Testis (tissue), 2 donors: ENCODE measurements at regions not wholly inside any gene's neighbourhood (a gene's known extent, or its start where the extent isn't known, plus 50 kb on each side); places are given as distances from the start of the nearest gene placed in this dataset.

ENCODE experiments used
- DNase-seq: peaks from one replicate; pipeline ENCODE4 v3.0.0-alpha.2; 2019
- H3K27ac ChIP-seq, 2 donors: fragments of 200-600 bp; sonication (generic); one replicate each; pipeline ENCODE4 v1.5.1; 2019
- H3K27me3 ChIP-seq: fragments of 200-600 bp; sonication (generic); one replicate; pipeline ENCODE4 v1.5.1; 2019
- H3K36me3 ChIP-seq: fragments of 200-600 bp; sonication (generic); one replicate; pipeline ENCODE4 v1.5.1; 2017; ENCODE audit warnings: low read depth; ENCODE audit errors: missing control alignments
- H3K4me1 ChIP-seq: fragments of 200-600 bp; sonication (generic); one replicate; pipeline ENCODE4 v1.5.1; 2019
- H3K4me3 ChIP-seq, 2 donors: fragments of 200-600 bp; sonication (generic); one replicate each; pipeline ENCODE4 v1.5.1; 2017 to 2019
- H3K9me3 ChIP-seq: fragments of 200-600 bp; sonication (generic); one replicate; pipeline ENCODE4 v1.5.1; 2017
- POLR2A ChIP-seq: fragments of 450-650 bp; IDR thresholded peaks from one replicate; pipeline ENCODE4 v1.6.1; 2017; ENCODE audit warnings: antibody characterized with exemption, mild to moderate bottlenecking, moderate library complexity
- WGBS, 2 donors: methylation state at CpG; one replicate each; pipeline ENCODE4 v1.1.5; 2018; 5-methylcytosine and 5-hydroxymethylcytosine counted together
- intact Hi-C: fragments of 100-400 bp; cut with DNase I; formaldehyde crosslinking; loops from one replicate; pipeline ENCODE4 v1.15.1; 2023; ENCODE audit warnings: low total_unique reads
- TF ChIP-seq, protein P1 (sequence below), 3 experiments: fragments of 450-650 bp in 2 of 3; fragments of 200-600 bp in 1 of 3; sonication (generic) in 1 of 3; IDR thresholded peaks; one replicate each; pipeline ENCODE4 v1.5.1; 2016 to 2019; ENCODE audit warnings: antibody characterized with exemption in 3 of 3, mild to moderate bottlenecking in 2 of 3, moderate library complexity in 1 of 3

DNA sequence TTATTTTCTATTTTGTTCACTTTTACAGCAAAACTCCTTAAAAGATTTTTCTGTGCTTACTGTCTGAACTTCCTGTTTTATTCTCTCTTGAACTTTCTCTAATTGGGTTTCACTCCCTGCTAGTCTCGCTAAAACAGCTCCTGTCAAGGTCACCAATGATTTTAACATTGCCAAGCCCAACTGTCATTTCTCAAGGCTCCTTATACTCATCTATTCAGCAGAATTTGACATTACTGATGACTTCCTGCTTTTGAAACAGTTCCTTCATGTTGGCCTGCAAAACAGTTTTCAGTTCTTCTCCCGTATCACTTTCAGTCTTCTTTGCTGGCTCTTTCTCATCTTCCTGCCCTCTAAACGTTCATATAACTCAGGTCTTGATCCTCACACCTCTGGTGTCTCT is 268.5 kb upstream of the USP15 start:
- H3K9me3 ChIP-seq, result no peaks in the 10 kb centered on the region
- no peak for TF ChIP-seq POLR2A
- TF ChIP-seq, protein P1, sequence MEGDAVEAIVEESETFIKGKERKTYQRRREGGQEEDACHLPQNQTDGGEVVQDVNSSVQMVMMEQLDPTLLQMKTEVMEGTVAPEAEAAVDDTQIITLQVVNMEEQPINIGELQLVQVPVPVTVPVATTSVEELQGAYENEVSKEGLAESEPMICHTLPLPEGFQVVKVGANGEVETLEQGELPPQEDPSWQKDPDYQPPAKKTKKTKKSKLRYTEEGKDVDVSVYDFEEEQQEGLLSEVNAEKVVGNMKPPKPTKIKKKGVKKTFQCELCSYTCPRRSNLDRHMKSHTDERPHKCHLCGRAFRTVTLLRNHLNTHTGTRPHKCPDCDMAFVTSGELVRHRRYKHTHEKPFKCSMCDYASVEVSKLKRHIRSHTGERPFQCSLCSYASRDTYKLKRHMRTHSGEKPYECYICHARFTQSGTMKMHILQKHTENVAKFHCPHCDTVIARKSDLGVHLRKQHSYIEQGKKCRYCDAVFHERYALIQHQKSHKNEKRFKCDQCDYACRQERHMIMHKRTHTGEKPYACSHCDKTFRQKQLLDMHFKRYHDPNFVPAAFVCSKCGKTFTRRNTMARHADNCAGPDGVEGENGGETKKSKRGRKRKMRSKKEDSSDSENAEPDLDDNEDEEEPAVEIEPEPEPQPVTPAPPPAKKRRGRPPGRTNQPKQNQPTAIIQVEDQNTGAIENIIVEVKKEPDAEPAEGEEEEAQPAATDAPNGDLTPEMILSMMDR (IDR thresholded peaks at IDR 0.05), result no peak
- no peak overlapping the region for H3K27ac ChIP-seq
- no peaks in the 10 kb centered on the region for H3K27me3 ChIP-seq
- no peaks in the 10 kb centered on the region for H3K4me1 ChIP-seq
- no peak overlapping the region for H3K4me3 ChIP-seq
- no peak for DNase-seq
- 27 to 39% methylated on average over 3 of the region's 3 CpGs for WGBS, 2 donors
- intact Hi-C loops, result no loop called here
- no peaks in the 10 kb centered on the region for H3K36me3 ChIP-seq

DNA sequence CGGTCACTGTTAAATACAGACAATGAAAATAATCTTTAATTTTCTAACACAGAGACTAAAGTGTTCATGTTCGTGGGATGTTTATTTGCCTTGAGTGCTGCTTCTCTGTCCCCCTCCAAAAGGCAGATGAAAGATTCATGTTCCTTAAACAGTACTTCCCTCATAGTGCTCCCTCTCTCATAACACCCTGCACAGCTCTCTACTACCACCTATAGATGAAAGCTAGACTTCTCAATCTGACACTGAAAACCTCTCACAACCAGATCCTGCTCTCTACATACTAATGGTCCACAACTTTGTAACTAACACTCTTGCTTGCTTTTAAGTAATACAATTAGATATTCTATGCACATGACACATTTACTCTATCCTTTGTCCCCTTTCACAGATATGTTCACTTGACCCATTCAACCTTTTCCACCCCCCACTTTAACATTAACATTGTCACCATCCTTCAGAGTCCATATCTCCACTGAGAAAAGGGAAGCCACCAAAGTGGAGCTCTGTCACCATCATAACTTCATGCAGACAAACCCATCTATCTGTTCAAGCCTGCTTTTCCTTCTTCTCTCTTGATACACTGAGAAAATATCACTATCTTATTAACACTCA is 266.4 kb upstream of the USP15 start:
- Histone ChIP-seq H3K27me3 (no peaks in the 10 kb centered on the region), H3K4me1 (no peaks in the 10 kb centered on the region), H3K36me3 (no peaks in the 10 kb centered on the region), H3K9me3 (no peaks in the 10 kb centered on the region), H3K4me3 (no peak overlapping the region), H3K27ac (no peak overlapping the region)
- TF ChIP-seq, protein P1 (IDR thresholded peaks at IDR 0.05), result peak in 1 of 3 experiments; percentile 41
- no peak for TF ChIP-seq POLR2A
- intact Hi-C loops, result no loop called here
- 47 to 63% methylated on average over 2 of the region's 2 CpGs for WGBS, 2 donors
- no peak for DNase-seq

DNA sequence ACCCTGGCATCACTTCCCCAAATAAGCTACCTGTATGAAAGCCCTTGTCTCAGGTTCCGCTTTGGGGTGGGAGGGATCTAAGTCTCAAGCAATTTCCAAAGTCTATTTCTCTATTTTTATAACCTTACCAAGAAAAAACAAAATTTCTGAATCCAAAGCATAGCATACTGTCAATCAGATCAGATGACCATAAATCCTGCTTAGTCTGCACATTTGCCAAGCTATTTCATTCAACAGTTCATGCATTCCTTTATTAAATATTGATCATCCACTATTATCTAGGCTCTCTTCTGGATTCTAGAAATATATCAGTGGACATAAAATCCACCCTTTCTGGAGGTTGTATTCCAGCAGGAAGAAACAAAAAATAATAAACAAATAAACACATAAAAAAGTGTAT is 263.5 kb upstream of the USP15 start:
- WGBS, 2 donors, result 94% methylated on average over 1 of the region's 1 CpG

DNA sequence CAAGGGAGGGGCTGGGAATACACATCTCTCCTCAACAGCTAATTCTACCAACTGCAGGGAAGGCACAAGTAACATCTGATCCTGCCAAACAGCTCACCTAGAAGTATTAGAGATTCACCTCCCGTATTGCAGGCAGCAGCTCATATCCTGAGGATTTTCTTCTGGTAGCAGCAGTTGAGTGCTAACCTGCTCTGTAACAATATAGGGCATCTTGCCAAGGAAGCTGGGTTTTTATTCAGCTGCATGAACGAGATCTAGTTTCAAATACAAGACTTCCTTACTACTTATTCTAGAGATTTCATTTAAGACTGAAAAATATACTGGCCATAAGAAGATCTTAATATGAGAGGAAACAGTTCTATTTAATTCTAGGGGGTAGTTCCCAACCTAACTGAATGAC is 261.4 kb upstream of the USP15 start:
- Histone ChIP-seq H3K4me3 (no peak overlapping the region), H3K36me3 (no peaks in the 10 kb centered on the region), H3K9me3 (no peaks in the 10 kb centered on the region), H3K4me1 (no peaks in the 10 kb centered on the region), H3K27me3 (no peaks in the 10 kb centered on the region), H3K27ac (no peak overlapping the region)
- intact Hi-C loops, result no loop called here
- 42 to 58% methylated on average over 2 of the region's 2 CpGs for WGBS, 2 donors
- TF ChIP-seq, protein P1 (IDR thresholded peaks at IDR 0.05), result no peak
- TF ChIP-seq POLR2A, result no peak
- no peak for DNase-seq

More for the DNA sequence above, 263.5 kb upstream of the USP15 start:
- H3K4me3 ChIP-seq, result no peak overlapping the region
- no peak overlapping the region for H3K27ac ChIP-seq
- TF ChIP-seq, protein P1 (IDR thresholded peaks at IDR 0.05), result no peak
- TF ChIP-seq POLR2A, result no peak
- H3K36me3 ChIP-seq, result no peaks in the 10 kb centered on the region
- H3K4me1 ChIP-seq, result no peaks in the 10 kb centered on the region
- intact Hi-C loops, result no loop called here
- no peaks in the 10 kb centered on the region for H3K9me3 ChIP-seq
- no peaks in the 10 kb centered on the region for H3K27me3 ChIP-seq
- no peak for DNase-seq

DNA sequence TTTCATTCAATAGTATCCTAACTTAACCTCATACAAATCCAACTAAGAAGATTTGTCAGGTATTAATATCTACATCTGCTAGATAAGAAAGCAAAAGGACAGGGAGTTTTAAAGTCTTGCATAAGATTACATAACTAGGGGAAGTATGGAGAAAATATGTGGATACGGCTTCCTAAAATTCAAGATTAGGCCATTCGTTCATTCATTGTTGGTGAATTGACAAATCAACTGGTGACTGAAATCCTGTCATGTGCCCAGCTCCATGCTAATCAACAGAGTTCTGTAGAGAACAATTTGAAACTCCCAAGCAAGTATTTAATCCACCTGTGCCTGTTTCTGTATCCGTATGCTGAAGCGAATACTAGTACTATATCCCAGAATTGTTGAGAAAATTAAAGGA is 260.9 kb upstream of the USP15 start:
- DNase-seq, result no peak
- Histone ChIP-seq H3K9me3 (no peaks in the 10 kb centered on the region), H3K4me3 (no peak overlapping the region), H3K27ac (no peak overlapping the region), H3K36me3 (no peaks in the 10 kb centered on the region), H3K4me1 (no peaks in the 10 kb centered on the region), H3K27me3 (no peaks in the 10 kb centered on the region)
- TF ChIP-seq POLR2A, result no peak
- TF ChIP-seq, protein P1 (IDR thresholded peaks at IDR 0.05), result no peak
- intact Hi-C loops, result no loop called here
- 67% methylated on average over 4 of the region's 4 CpGs for WGBS, 2 donors
